Cardiac fibroblast (primary cell): ENCODE measurements at regions not wholly inside any gene's neighbourhood (a gene's known extent, or its start where the extent isn't known, plus 50 kb on each side); places are given as distances from the start of the nearest gene placed in this dataset.

Experiments used
- DNase-seq, 2 donors: peaks; one replicate each; pipeline versions ENCODE4 v3.0.0 to v3.0.0-alpha.2; 2010; ENCODE audit warnings: low read depth in 2 of 2
- H3K4me3 ChIP-seq, 2 donors: replicated peaks in 1 of 2; 1 replicate in 1 of 2; 2 replicates in 1 of 2; pipeline ENCODE4 v1.5.1; 2011; ENCODE audit warnings: low read depth in 2 of 2, low read length in 2 of 2, mild to moderate bottlenecking in 2 of 2, moderate library complexity in 1 of 2
- TF ChIP-seq, protein P1 (sequence below): IDR thresholded peaks from one replicate; pipeline ENCODE4 v1.5.1; 2011; ENCODE audit warnings: low read depth, mild to moderate bottlenecking, low read length, inconsistent platforms

DNA sequence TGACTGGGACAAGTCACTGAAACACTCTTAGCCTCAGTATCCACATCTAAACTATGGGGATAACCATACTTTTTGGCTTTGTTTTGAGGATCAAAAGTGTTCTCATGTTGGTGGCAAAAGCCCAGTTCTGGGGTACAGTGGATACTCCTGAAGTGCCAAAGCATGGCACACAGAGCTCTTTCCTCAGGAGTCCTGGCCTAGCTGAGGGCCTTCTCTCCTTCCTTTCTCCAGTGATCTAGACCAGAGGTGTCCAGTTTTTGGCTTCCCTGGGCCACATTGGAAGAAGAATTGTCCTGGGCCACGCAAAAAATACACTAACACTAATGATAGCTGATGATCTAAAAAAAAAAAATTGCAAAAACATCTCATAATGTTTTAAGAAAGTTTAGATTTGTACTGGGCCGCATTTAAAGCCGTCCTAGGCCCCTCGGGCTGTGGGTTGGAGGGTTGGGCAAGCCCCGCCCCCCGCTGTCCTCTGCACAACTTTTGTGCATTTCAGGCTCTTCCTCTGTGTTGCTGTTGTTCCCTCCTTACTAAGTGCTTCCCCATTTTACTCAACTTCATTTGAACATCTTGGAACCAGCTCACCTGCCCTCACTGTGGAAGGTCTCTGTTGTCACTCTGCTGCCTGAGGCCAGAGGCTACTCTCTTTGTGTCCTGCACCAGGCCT, 337.0 kb downstream of the CYRIA start:
- TF ChIP-seq, protein P1, sequence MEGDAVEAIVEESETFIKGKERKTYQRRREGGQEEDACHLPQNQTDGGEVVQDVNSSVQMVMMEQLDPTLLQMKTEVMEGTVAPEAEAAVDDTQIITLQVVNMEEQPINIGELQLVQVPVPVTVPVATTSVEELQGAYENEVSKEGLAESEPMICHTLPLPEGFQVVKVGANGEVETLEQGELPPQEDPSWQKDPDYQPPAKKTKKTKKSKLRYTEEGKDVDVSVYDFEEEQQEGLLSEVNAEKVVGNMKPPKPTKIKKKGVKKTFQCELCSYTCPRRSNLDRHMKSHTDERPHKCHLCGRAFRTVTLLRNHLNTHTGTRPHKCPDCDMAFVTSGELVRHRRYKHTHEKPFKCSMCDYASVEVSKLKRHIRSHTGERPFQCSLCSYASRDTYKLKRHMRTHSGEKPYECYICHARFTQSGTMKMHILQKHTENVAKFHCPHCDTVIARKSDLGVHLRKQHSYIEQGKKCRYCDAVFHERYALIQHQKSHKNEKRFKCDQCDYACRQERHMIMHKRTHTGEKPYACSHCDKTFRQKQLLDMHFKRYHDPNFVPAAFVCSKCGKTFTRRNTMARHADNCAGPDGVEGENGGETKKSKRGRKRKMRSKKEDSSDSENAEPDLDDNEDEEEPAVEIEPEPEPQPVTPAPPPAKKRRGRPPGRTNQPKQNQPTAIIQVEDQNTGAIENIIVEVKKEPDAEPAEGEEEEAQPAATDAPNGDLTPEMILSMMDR = no peak
- no peak overlapping the region for H3K4me3 ChIP-seq
- no peak for DNase-seq

GRCh38 chr2:16327326-16327725, 338.3 kb downstream of the CYRIA start:
- TF ChIP-seq, protein P1 = no peak
- no peak overlapping the region for H3K4me3 ChIP-seq
- DNase-seq = no peak

DNA sequence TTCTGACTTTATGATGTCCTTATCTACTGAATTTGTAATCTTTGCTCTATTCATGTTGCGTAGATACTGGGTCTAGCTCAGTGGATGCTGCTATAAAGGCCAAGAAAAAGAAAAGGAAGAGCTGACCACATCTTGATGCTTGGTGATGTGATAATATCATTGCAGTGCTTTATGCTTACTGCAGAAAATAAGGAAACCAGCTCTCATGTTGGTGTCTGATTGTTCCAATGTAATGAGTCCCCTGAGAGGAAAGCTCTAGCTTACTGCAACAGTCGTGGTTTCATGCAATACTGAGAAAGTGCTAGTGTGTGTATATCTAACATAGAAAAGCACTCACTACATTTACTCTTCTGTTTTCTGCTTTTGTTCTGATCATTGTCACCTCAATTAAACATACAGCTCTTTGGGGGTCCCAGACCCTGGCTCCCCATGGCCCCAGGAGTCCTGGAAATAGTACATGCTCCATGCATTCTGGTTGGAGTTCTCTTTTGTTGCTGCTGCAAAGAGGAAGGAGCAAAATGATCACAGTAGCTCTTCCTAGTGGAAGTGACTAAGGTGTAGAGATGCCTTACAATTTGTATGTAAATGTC, 338.8 kb downstream of the CYRIA start:
- H3K4me3 ChIP-seq = no peak overlapping the region
- TF ChIP-seq, protein P1 = no peak
- DNase-seq = no peak

DNA sequence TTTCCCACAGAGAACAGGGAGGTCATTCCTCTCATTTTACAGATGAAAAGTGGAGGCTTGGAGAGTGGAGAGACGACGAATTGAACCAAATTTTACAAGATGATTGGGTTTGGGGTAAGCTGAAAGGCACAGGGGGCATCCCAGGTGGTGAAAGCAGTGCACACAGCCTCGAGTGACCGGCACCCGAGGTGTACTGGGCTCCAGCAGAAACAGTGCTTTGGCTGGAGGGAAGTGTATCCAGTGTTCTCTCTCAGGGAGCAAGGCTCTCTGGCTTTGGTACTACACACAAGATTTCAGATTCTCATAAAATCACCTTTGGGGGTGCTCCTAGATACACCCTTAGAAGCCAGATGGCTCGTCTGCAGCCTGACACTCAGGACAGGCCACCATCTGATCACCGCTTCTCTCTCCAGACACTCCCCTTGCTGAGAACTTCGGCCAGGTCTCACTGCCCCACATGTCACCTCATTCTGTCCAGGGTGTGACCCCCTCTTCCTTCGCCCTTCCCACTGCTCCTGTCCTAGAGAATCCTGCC, 339.6 kb downstream of the CYRIA start:
- no peak for DNase-seq
- H3K4me3 ChIP-seq = no peak overlapping the region
- TF ChIP-seq, protein P1 = no peak

GRCh38 chr2:16325016-16325975, 340.3 kb downstream of the CYRIA start:
- no peak for DNase-seq
- TF ChIP-seq, protein P1 = no peak

DNA sequence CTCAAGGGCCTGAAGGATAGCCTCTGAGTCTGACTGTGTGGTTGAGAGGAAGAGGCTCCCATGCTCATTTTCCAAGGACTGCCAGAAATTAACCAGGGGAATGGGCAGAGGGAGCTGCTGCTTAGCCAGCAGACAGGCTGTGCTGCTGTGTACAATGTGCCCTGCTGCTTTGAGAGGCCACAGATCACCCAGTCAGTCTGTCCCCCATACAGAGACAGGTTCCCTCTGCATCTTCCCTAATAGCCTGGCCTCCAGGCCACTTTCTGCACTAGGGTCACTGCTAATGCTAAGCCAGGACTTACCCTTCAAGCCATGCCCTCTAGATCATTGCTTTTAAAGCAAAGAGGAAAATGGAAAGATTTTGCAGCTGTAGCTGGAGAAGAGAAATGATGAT, 341.1 kb downstream of the CYRIA start:
- TF ChIP-seq, protein P1 = no peak
- no peak for DNase-seq
- H3K4me3 ChIP-seq = no peak overlapping the region

More at GRCh38 chr2:16325016-16325975, 340.3 kb downstream of the CYRIA start:
- H3K4me3 ChIP-seq = no peak overlapping the region
